ENCODE measurements at regions not wholly inside any gene's neighbourhood (a gene's known extent, or its start where the extent isn't known, plus 50 kb on each side); places are given as distances from the start of the nearest gene placed in this dataset.

DNA sequence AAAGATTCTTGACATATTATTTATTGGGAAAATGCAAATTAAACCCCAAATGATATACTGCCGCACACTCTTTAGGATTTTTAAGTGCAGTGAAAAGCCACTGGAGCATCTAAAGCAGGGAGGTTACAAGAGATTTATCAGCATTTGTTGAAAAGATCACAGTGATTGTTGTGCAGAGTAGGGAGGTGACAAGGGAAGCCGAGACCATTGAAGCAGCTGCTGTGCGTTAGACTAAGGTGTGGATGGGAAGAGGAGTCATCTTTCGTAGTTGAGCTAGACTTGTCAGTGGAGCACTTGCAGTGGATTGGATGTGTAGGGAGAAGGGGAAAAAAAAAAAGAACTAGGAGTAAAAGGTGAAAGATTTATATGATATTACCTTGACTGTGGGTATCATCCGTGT is 854.6 kb downstream of the NTRK3 start:
- H3K36me3 ChIP-seq: no peaks in the 10 kb centered on the region
- no peaks in the 10 kb centered on the region for H3K4me1 ChIP-seq
- no peak overlapping the region for H3K27ac ChIP-seq
- no peaks in the 10 kb centered on the region for H3K27me3 ChIP-seq
- DNase-seq (ENCODE audit: low spot score in 2 of 2): no peak
- intact Hi-C loops (cut with DNase I; ENCODE audit: low total_unique reads): loop anchor here (5.0 kb wide), 1 partner anchor 745 kb away; no protein-coding TSS in a partner anchor
- H3K4me3 ChIP-seq: no peak overlapping the region
- H3K9me3 ChIP-seq: no peaks in the 10 kb centered on the region
- TF ChIP-seq POLR2AphosphoS5 (IDR thresholded peaks at IDR 0.05): no peak
- TF ChIP-seq POLR2A (IDR thresholded peaks at IDR 0.05): no peak
- TF ChIP-seq, protein P1, sequence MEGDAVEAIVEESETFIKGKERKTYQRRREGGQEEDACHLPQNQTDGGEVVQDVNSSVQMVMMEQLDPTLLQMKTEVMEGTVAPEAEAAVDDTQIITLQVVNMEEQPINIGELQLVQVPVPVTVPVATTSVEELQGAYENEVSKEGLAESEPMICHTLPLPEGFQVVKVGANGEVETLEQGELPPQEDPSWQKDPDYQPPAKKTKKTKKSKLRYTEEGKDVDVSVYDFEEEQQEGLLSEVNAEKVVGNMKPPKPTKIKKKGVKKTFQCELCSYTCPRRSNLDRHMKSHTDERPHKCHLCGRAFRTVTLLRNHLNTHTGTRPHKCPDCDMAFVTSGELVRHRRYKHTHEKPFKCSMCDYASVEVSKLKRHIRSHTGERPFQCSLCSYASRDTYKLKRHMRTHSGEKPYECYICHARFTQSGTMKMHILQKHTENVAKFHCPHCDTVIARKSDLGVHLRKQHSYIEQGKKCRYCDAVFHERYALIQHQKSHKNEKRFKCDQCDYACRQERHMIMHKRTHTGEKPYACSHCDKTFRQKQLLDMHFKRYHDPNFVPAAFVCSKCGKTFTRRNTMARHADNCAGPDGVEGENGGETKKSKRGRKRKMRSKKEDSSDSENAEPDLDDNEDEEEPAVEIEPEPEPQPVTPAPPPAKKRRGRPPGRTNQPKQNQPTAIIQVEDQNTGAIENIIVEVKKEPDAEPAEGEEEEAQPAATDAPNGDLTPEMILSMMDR (IDR thresholded peaks at IDR 0.05): no peak

DNA sequence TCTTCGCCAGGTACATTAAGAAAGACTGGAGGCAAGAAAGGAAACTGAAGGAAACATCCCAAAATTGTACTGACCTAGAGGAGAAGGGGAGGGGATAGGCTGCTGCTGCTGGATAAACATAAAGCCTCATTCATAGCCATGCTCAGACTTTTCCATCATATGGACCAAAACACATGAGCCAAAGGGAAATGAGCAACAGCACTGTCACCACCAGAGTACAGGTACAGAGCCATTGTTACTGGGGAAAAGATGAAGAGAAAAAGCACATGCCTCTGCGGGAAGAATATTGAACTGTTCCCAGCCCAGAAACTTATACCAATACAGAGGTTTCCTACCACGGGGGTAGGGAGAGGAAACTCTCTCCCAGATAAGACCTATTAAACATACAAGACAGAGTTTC is 861.9 kb downstream of the NTRK3 start:
- no peak for DNase-seq (ENCODE audit: low spot score in 2 of 2)
- H3K9me3 ChIP-seq: peaks cover 5 to 11% of the 10 kb centered on the region in 2 donors
- TF ChIP-seq, protein P1 (IDR thresholded peaks at IDR 0.05): no peak
- TF ChIP-seq POLR2AphosphoS5 (IDR thresholded peaks at IDR 0.05) (no peak), POLR2A (IDR thresholded peaks at IDR 0.05) (no peak)
- intact Hi-C loops (cut with DNase I; ENCODE audit: low total_unique reads): no loop called here
- H3K4me1 ChIP-seq: no peaks in the 10 kb centered on the region
- no peak overlapping the region for H3K27ac ChIP-seq
- H3K4me3 ChIP-seq: no peak overlapping the region
- no peaks in the 10 kb centered on the region for H3K36me3 ChIP-seq
- no peaks in the 10 kb centered on the region for H3K27me3 ChIP-seq

GRCh38 chr15:87387766-87388165 is 868.8 kb downstream of the NTRK3 start:
- TF ChIP-seq, protein P1 (IDR thresholded peaks at IDR 0.05): no peak
- TF ChIP-seq POLR2AphosphoS5 (IDR thresholded peaks at IDR 0.05) (no peak), POLR2A (IDR thresholded peaks at IDR 0.05) (no peak)
- no peak overlapping the region for H3K27ac ChIP-seq
- intact Hi-C loops (cut with DNase I; ENCODE audit: low total_unique reads): no loop called here
- no peak overlapping the region for H3K4me3 ChIP-seq
- no peak for DNase-seq (ENCODE audit: low spot score in 2 of 2)
- no peaks in the 10 kb centered on the region for H3K27me3 ChIP-seq
- no peaks in the 10 kb centered on the region for H3K9me3 ChIP-seq
- H3K36me3 ChIP-seq: no peaks in the 10 kb centered on the region
- no peaks in the 10 kb centered on the region for H3K4me1 ChIP-seq

- Histone ChIP-seq H3K36me3 (no peaks in the 10 kb centered on the region), H3K4me1 (no peaks in the 10 kb centered on the region), H3K27ac (no peak overlapping the region), H3K27me3 (no peaks in the 10 kb centered on the region), H3K4me3 (no peak overlapping the region), H3K9me3 (peaks cover 10 to 14% of the 10 kb centered on the region in 2 donors)
- TF ChIP-seq POLR2AphosphoS5 (IDR thresholded peaks at IDR 0.05) (no peak), POLR2A (IDR thresholded peaks at IDR 0.05) (no peak)
- TF ChIP-seq, protein P1 (IDR thresholded peaks at IDR 0.05): no peak
- no peak for DNase-seq (ENCODE audit: low spot score in 2 of 2)
- intact Hi-C loops (cut with DNase I; ENCODE audit: low total_unique reads): no loop called here
Measured at GRCh38 chr15:87374339-87374738, 882.2 kb downstream of the NTRK3 start.

- peaks cover 0 to 5% of the 10 kb centered on the region in 2 donors for H3K9me3 ChIP-seq
- intact Hi-C loops (cut with DNase I; ENCODE audit: low total_unique reads): no loop called here
- H3K36me3 ChIP-seq: no peaks in the 10 kb centered on the region
- TF ChIP-seq POLR2AphosphoS5 (IDR thresholded peaks at IDR 0.05) (no peak), POLR2A (IDR thresholded peaks at IDR 0.05) (no peak)
- TF ChIP-seq, protein P1 (IDR thresholded peaks at IDR 0.05): no peak
- H3K4me1 ChIP-seq: no peaks in the 10 kb centered on the region
- no peak overlapping the region for H3K27ac ChIP-seq
- H3K4me3 ChIP-seq: no peak overlapping the region
- DNase-seq (ENCODE audit: low spot score in 2 of 2): no peak
- no peaks in the 10 kb centered on the region for H3K27me3 ChIP-seq
Measured at GRCh38 chr15:87369269-87369668, 887.3 kb downstream of the NTRK3 start.

Measured in breast epithelium (tissue), 4 donors.